IMR-90 (cell line): ENCODE measurements at regions not wholly inside any gene's neighbourhood (a gene's known extent, or its start where the extent isn't known, plus 50 kb on each side); places are given as distances from the start of the nearest gene placed in this dataset.

Source experiments
- ATAC-seq: fragments of 200-7000 bp; cut with Tn5 transposase; 2 replicates; pipeline ENCODE4 v1.9.1; 2020; ENCODE audit warnings: low read depth, mild to moderate bottlenecking, moderate library complexity
- BruUV-seq: library from RNA; stranded (reverse); fragments of 400-500 nt; replicated peaks from 2 replicates; lab custom pipeline; 2021; lab: Mats Ljungman, UMichigan
- CTCF ChIA-PET: fragments of 300-600 bp; formaldehyde crosslinking; extraction: SDS; loops from one replicate; lab custom pipeline; 2021; ENCODE audit warnings: antibody characterized with exemption; lab: Yijun Ruan, JAX
- POLR2A ChIA-PET: fragments of 300-600 bp; sonication (Branson Sonifier 250); formaldehyde crosslinking; loops from one replicate; lab custom pipeline; 2022; ENCODE audit warnings: antibody characterized with exemption; ENCODE audit not compliant: unreplicated experiment; lab: Charles Lee
- DNase-seq: peaks from one replicate; pipeline ENCODE4 v3.0.0; 2013
- H2AFZ ChIP-seq: replicated peaks from 2 replicates; pipeline ENCODE3; 2013; ENCODE audit warnings: low read length, mild to moderate bottlenecking; ENCODE audit not compliant: poor library complexity
- H2AK5ac ChIP-seq: 2 replicates; pipeline ENCODE4 v1.6.1; 2013; ENCODE audit warnings: low read depth, low read length, inconsistent platforms
- H2AK9ac ChIP-seq: replicated peaks from 2 replicates; pipeline ENCODE3; 2013; ENCODE audit warnings: mild to moderate bottlenecking, low read depth, low read length, moderate library complexity; ENCODE audit not compliant: poor library complexity
- H2BK120ac ChIP-seq: 2 replicates; pipeline ENCODE4 v1.6.1; 2013; ENCODE audit warnings: low read depth, low read length, inconsistent platforms
- H2BK15ac ChIP-seq: 3 replicates; pipeline ENCODE4 v1.6.1; 2013; ENCODE audit warnings: low read depth, low read length, inconsistent platforms
- H2BK20ac ChIP-seq: 2 replicates; pipeline ENCODE4 v1.6.1; 2013; ENCODE audit warnings: low read depth, mild to moderate bottlenecking, inconsistent platforms, low read length, moderate library complexity
- H2BK5ac ChIP-seq: 2 replicates; pipeline ENCODE4 v1.6.1; 2013; ENCODE audit warnings: mild to moderate bottlenecking, low read depth, low read length, inconsistent platforms; ENCODE audit not compliant: poor library complexity, severe bottlenecking
- H3K14ac ChIP-seq: replicated peaks from 2 replicates; pipeline ENCODE4 v1.6.1; 2013; ENCODE audit warnings: low read depth, low read length, inconsistent platforms
- H3K18ac ChIP-seq: 2 replicates; pipeline ENCODE4 v1.6.1; 2013; ENCODE audit warnings: low read depth, low read length, control low read depth
- H3K23ac ChIP-seq: 2 replicates; pipeline ENCODE4 v1.6.1; 2013; ENCODE audit warnings: low read depth, low read length, inconsistent platforms
- H3K27ac ChIP-seq: 2 replicates; pipeline ENCODE4 v1.5.1; 2013; ENCODE audit warnings: mild to moderate bottlenecking, control low read depth, low read length; ENCODE audit not compliant: insufficient read depth
- H3K27me3 ChIP-seq: 2 replicates; pipeline ENCODE4 v1.6.1; 2013; ENCODE audit warnings: low read length; ENCODE audit not compliant: control insufficient read depth, insufficient read depth
- H3K36me3 ChIP-seq: 2 replicates; pipeline ENCODE4 v1.6.1; 2013; ENCODE audit warnings: low read length, mixed read lengths; ENCODE audit not compliant: control insufficient read depth, insufficient read depth
- H3K4ac ChIP-seq: 2 replicates; pipeline ENCODE4 v1.6.1; 2013; ENCODE audit warnings: low read depth, low read length, inconsistent platforms
- H3K4me1 ChIP-seq: 2 replicates; pipeline ENCODE4 v1.6.1; 2013; ENCODE audit warnings: low read length, mixed read lengths; ENCODE audit not compliant: control insufficient read depth, insufficient read depth
- H3K4me2 ChIP-seq: 2 replicates; pipeline ENCODE4 v1.6.1; 2013; ENCODE audit warnings: low read depth, mild to moderate bottlenecking, control low read depth, low read length, moderate library complexity
- H3K4me3 ChIP-seq: 2 replicates; pipeline ENCODE4 v1.5.1; 2013; ENCODE audit warnings: low read depth, mild to moderate bottlenecking, control low read depth, low read length, moderate library complexity; ENCODE audit not compliant: insufficient read depth
- H3K56ac ChIP-seq: 2 replicates; pipeline ENCODE4 v1.6.1; 2013; ENCODE audit warnings: low read length, inconsistent platforms; ENCODE audit not compliant: insufficient read depth; ENCODE audit errors: extremely low read depth
- H3K79me1 ChIP-seq, 2 experiments: 2 replicates each; pipeline ENCODE4 v1.6.1; 2013; ENCODE audit warnings: low read length in 2 of 2, inconsistent platforms in 1 of 2, low read depth in 1 of 2
- H3K9ac ChIP-seq: 2 replicates; pipeline ENCODE4 v1.6.1; 2013; ENCODE audit warnings: low read depth, low read length, control low read depth
- H3K9me1 ChIP-seq: 2 replicates; pipeline ENCODE4 v1.6.1; 2013; ENCODE audit warnings: low read length, inconsistent platforms; ENCODE audit not compliant: insufficient read depth
- H3K9me3 ChIP-seq: 2 replicates; pipeline ENCODE4 v1.6.1; 2013; ENCODE audit warnings: low read length; ENCODE audit not compliant: control insufficient read depth, insufficient read depth
- H4K20me1 ChIP-seq: 2 replicates; pipeline ENCODE4 v1.6.1; 2013; ENCODE audit warnings: low read length, inconsistent platforms; ENCODE audit not compliant: insufficient read depth
- H4K5ac ChIP-seq: 2 replicates; pipeline ENCODE4 v1.6.1; 2013; ENCODE audit warnings: mild to moderate bottlenecking, low read depth, low read length, control low read depth
- H4K8ac ChIP-seq, 2 experiments: 2 replicates each; pipeline ENCODE4 v1.6.1; 2013; ENCODE audit warnings: low read depth in 2 of 2, low read length in 2 of 2, control low read depth in 1 of 2, inconsistent platforms in 1 of 2
- H4K91ac ChIP-seq: 2 replicates; pipeline ENCODE4 v1.6.1; 2013; ENCODE audit warnings: low read depth, low read length, inconsistent platforms; ENCODE audit not compliant: insufficient read depth
- BHLHE40 ChIP-seq: fragments of 150-350 bp; IDR thresholded peaks from 2 replicates; pipeline ENCODE4 v1.6.1; 2016; ENCODE audit warnings: mild to moderate bottlenecking, low read depth, low read length
- MAZ ChIP-seq: IDR thresholded peaks from 2 replicates; pipeline ENCODE4 v1.6.1; 2012; ENCODE audit warnings: low read depth, mild to moderate bottlenecking, low read length, improper control_type of control experiment, moderate library complexity, borderline replicate concordance
- POLR2A ChIP-seq: IDR thresholded peaks from 2 replicates; pipeline ENCODE4 v1.6.1; 2012; ENCODE audit warnings: mild to moderate bottlenecking, low read depth, low read length
- RFX5 ChIP-seq: IDR thresholded peaks from 2 replicates; pipeline ENCODE4 v1.8.0; 2012; ENCODE audit warnings: low read depth, mild to moderate bottlenecking, low read length, moderate library complexity
- WGBS, 2 experiments: methylation state at CpG; one replicate each; pipeline versions ENCODE4 v1.1.5 to v1.1.7; 2013; ENCODE audit warnings: missing lambda C conversion rate in 2 of 2; ENCODE audit not compliant: insufficient read length in 1 of 2; ENCODE audit errors: extremely low coverage in 2 of 2; 5-methylcytosine and 5-hydroxymethylcytosine counted together
- dilution Hi-C: fragments of 300-500 bp; cut with HindIII; formaldehyde crosslinking; loops from one replicate; pipeline ENCODE4 v1.14.3; 2018; ENCODE audit warnings: low sequenced_read_pairs; ENCODE audit not compliant: unreplicated experiment
- in situ Hi-C: fragments of 300-500 bp; cut with MboI; formaldehyde crosslinking; loops from 3 replicates; pipeline ENCODE4 v1.14.3; 2019; ENCODE audit warnings: low sequenced_read_pairs, inconsistent platforms, mixed read lengths
- intact Hi-C: fragments of 100-400 bp; cut with micrococcal nuclease; formaldehyde crosslinking; loops from 2 replicates; pipeline ENCODE4 v1.10.0; 2022

DNA sequence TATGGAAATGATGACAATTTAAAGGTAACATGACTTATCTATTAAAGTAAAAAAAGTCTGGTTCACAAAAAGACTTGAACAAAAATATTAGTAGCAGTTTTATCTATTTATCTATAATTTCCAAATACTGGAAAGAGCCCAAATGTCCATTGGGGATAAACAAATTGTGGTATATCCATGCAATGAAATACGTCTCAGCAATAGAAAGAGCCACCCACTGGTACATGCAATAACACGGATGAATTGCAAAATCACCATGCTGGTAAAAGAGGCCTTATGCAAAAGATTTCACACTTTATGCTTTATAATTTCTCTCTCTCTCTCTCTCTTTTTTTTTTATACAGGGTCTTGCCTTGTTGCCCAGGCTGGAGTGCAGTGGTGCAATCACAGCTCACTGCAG lies 91.4 kb upstream of the ASAP2 start:
- H3K27me3 ChIP-seq, result no peaks in the 10 kb centered on the region
- no peak for DNase-seq
- no CpG with 5 or more reads among the region's 2 CpGs for WGBS, 2 experiments

More for the DNA sequence above, 91.4 kb upstream of the ASAP2 start:
- dilution Hi-C loops (no loop called here), in situ Hi-C loops (no loop called here), intact Hi-C loops (no loop called here)
- Histone ChIP-seq H2BK15ac (no peak overlapping the region), H3K27ac (no peak overlapping the region), H2AFZ (no peak overlapping the region), H3K36me3 (no peaks in the 10 kb centered on the region), H3K9ac (no peak overlapping the region), H3K79me1 (0 out of 4 replicates have a peak, but pooled peaks cover 0 to 4% of the 10 kb centered on the region in 2 experiments), H4K91ac (no peak overlapping the region), H2BK20ac (no peak overlapping the region), H3K9me3 (no peaks in the 10 kb centered on the region), H3K23ac (no peak overlapping the region), H3K14ac (no peak overlapping the region), H4K8ac (no peak overlapping the region), H2BK5ac (no peak overlapping the region), H3K4me1 (peaks cover 13% of the 10 kb centered on the region), H4K20me1 (no peaks in the 10 kb centered on the region), H2BK120ac (no peak overlapping the region), H3K9me1 (peaks cover 15% of the 10 kb centered on the region), H4K5ac (no peak overlapping the region), H3K4me2 (no peak overlapping the region), H3K56ac (no peak overlapping the region), H3K4me3 (no peak overlapping the region), H2AK5ac (no peak overlapping the region), H2AK9ac (no peak overlapping the region), H3K18ac (no peak overlapping the region), H3K4ac (no peak overlapping the region)
- ChIA-PET CTCF (no interaction called here), POLR2A (no interaction called here)
- no TSS peak for BruUV-seq
- TF ChIP-seq MAZ (no peak), POLR2A (no peak), BHLHE40 (no peak), RFX5 (no peak)
- no peak for ATAC-seq
